Pancreas (tissue), 10 donors: ENCODE measurements at regions not wholly inside any gene's neighbourhood (a gene's known extent, or its start where the extent isn't known, plus 50 kb on each side); places are given as distances from the start of the nearest gene placed in this dataset.

Source experiments
- ATAC-seq, 4 donors: fragments of 200-7000 bp; cut with Tn5 transposase; one replicate each; pipeline versions ENCODE4 v1.8.0 to v1.9.1; 2020; ENCODE audit warnings: mild to moderate bottlenecking in 4 of 4, moderate library complexity in 4 of 4
- DNase-seq, 6 donors: peaks; one replicate each; pipeline ENCODE4 v3.0.0-alpha.2; 2020
- FAIRE-seq: peaks from 2 replicates; lab custom pipeline; 2012; peaks lifted over from hg19 to GRCh38; lab: Jason Lieb, UNC
- H3K27ac ChIP-seq, 4 donors: fragments of 200-600 bp; sonication (generic); 1 replicate in 3 of 4; 2 replicates in 1 of 4; pipeline versions ENCODE4 v1.5.0 to v1.8.0; 2020
- H3K27me3 ChIP-seq, 4 donors: fragments of 200-600 bp; one replicate each; pipeline ENCODE4 v1.8.0; 2021
- H3K36me3 ChIP-seq, 3 donors: fragments of 200-600 bp; sonication (generic) in 1 of 3; one replicate each; pipeline versions ENCODE4 v1.5.0 to v1.8.0; 2020 to 2021
- H3K4me1 ChIP-seq, 3 donors: fragments of 200-600 bp; one replicate each; pipeline ENCODE4 v1.8.0; 2021
- H3K4me3 ChIP-seq, 4 donors: fragments of 200-600 bp; sonication (generic) in 2 of 4; one replicate each; pipeline versions ENCODE4 v1.5.0 to v1.8.0; 2020 to 2021
- H3K9me3 ChIP-seq, 4 donors: fragments of 200-600 bp; one replicate each; pipeline ENCODE4 v1.8.0; 2021
- WGBS, 2 donors: extraction: QIAGEN DNeasy Blood & Tissue Kit; methylation state at CpG; one replicate each; pipeline ENCODE4 v1.1.7; 2013; 5-methylcytosine and 5-hydroxymethylcytosine counted together
- intact Hi-C, 3 donors: fragments of 100-400 bp; cut with DNase I; formaldehyde crosslinking; loops; one replicate each; pipeline versions ENCODE4 v1.11.1 to v1.14.2; 2022
- TF ChIP-seq, protein P1 (sequence below), 4 donors: fragments of 200-600 bp; sonication (generic) in 3 of 4; IDR thresholded peaks; one replicate each; pipeline versions ENCODE4 v1.5.0 to v1.8.0; 2021; ENCODE audit warnings: antibody characterized with exemption in 4 of 4
- donor health status: healthy with polysubstance abuse.
- donor health status: DM: no; HTN: no; CAD: no; lungs with moderate emphysema.
- donor health status: DM: no; HTN: no; CAD: no.
- donor health status: control.
- donor health status: control.
- donor health status: Bipolar disorder and iron deficiency.
- donor health status: DM: yes; HTN: yes; CAD: no.
- donor health status: DM: no; HTN: no; CAD: no.
- donor health status: DM: no; HTN: no; CAD: no.
- donor health status: DM: yes; HTN: yes; CAD: no.

- H3K27ac ChIP-seq, result no peak overlapping the region
- FAIRE-seq (no peak), ATAC-seq (no peak), DNase-seq (peak in 2 of 6 donors; percentile 26 to 51)
- H3K4me3 ChIP-seq, result no peak overlapping the region
- no peaks in the 10 kb centered on the region for H3K9me3 ChIP-seq
- no peaks in the 10 kb centered on the region for H3K36me3 ChIP-seq
- intact Hi-C loops, result no loop called here
- 55 to 56% methylated on average over 36 of the region's 36 CpGs for WGBS, 2 donors
- H3K4me1 ChIP-seq, result no peaks in the 10 kb centered on the region
- TF ChIP-seq, protein P1, sequence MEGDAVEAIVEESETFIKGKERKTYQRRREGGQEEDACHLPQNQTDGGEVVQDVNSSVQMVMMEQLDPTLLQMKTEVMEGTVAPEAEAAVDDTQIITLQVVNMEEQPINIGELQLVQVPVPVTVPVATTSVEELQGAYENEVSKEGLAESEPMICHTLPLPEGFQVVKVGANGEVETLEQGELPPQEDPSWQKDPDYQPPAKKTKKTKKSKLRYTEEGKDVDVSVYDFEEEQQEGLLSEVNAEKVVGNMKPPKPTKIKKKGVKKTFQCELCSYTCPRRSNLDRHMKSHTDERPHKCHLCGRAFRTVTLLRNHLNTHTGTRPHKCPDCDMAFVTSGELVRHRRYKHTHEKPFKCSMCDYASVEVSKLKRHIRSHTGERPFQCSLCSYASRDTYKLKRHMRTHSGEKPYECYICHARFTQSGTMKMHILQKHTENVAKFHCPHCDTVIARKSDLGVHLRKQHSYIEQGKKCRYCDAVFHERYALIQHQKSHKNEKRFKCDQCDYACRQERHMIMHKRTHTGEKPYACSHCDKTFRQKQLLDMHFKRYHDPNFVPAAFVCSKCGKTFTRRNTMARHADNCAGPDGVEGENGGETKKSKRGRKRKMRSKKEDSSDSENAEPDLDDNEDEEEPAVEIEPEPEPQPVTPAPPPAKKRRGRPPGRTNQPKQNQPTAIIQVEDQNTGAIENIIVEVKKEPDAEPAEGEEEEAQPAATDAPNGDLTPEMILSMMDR (IDR thresholded peaks at IDR 0.05), result no peak
- no peaks in the 10 kb centered on the region for H3K27me3 ChIP-seq
Measured at GRCh38 chr4:1533501-1534064, 127.3 kb upstream of the NKX1-1 start.

DNA sequence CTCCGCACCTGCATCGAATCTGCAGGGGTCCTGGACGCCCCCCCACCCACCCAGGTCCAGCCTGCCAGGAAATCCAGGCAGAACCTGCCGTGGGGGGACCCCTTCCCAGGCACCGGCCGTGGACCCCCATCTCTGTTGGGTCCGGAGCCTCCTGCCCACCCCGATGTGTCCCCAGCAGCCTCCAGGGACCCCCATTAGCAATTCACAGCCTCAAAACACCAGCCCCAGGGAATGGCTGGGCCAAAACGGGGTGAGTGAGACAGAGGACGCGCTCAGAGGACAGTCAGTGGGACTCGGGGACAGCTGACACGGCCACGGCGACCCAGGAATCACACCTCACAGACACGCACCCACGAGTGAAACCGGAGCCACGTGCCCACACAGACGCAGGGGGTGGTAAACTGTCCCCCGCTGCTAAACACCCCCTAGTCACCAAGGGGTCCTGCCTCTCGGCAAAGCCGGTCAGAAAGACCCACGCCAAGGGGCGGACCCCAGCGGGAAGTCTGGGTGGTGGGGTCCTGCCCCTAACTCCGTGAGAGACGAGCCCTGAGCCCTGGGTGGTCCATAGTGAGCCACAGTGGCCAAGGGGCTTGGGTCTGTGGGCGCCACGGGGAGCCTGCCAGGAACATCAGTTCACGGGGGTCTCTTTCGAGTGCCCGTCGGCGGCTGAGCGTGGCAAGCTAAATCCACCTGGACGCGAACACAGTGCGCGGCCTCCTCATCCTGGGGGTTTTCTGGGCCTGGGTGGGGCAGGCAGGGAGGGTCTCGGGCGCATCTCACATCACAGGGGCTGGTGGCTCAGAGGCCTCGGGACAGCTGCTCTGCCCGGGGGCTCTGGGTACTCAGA lies 126.5 kb upstream of the NKX1-1 start:
- no peak overlapping the region for H3K27ac ChIP-seq
- FAIRE-seq (no peak), DNase-seq (peak in 3 of 6 donors; percentile 13 to 58 (median 36)), ATAC-seq (no peak)
- no peak overlapping the region for H3K4me3 ChIP-seq
- WGBS, 2 donors, result 74 to 84% methylated on average over 43 to 44 of the region's 44 CpGs
- TF ChIP-seq, protein P1 (IDR thresholded peaks at IDR 0.05), result no peak
- no peaks in the 10 kb centered on the region for H3K4me1 ChIP-seq
- intact Hi-C loops, result no loop called here
- H3K27me3 ChIP-seq, result no peaks in the 10 kb centered on the region
- no peaks in the 10 kb centered on the region for H3K9me3 ChIP-seq
- H3K36me3 ChIP-seq, result no peaks in the 10 kb centered on the region

- DNase-seq, result peak in 3 of 6 donors; percentile 11 to 53 (median 43)
Measured at GRCh38 chr4:1531683-1532548, 125.7 kb upstream of the NKX1-1 start.

GRCh38 chr4:1530356-1530755 lies 124.1 kb upstream of the NKX1-1 start:
- WGBS, 2 donors, result 64 to 75% methylated on average over 13 of the region's 13 CpGs
- peak in 2 of 6 donors; percentile 26 to 40 for DNase-seq

More at GRCh38 chr4:1531683-1532548, 125.7 kb upstream of the NKX1-1 start:
- FAIRE-seq (no peak), ATAC-seq (no peak)
- WGBS, 2 donors, result 66 to 81% methylated on average over 20 to 22 of the region's 22 CpGs
- no peaks in the 10 kb centered on the region for H3K36me3 ChIP-seq
- TF ChIP-seq, protein P1 (IDR thresholded peaks at IDR 0.05), result no peak
- no peaks in the 10 kb centered on the region for H3K27me3 ChIP-seq
- intact Hi-C loops, result no loop called here
- no peak overlapping the region for H3K27ac ChIP-seq
- H3K4me3 ChIP-seq, result no peak overlapping the region
- H3K9me3 ChIP-seq, result no peaks in the 10 kb centered on the region
- no peaks in the 10 kb centered on the region for H3K4me1 ChIP-seq

More at GRCh38 chr4:1530356-1530755, 124.1 kb upstream of the NKX1-1 start:
- Histone ChIP-seq H3K4me1 (no peaks in the 10 kb centered on the region), H3K4me3 (no peak overlapping the region), H3K36me3 (no peaks in the 10 kb centered on the region), H3K27ac (no peak overlapping the region), H3K9me3 (no peaks in the 10 kb centered on the region), H3K27me3 (no peaks in the 10 kb centered on the region)
- ATAC-seq (no peak), FAIRE-seq (no peak)
- TF ChIP-seq, protein P1 (IDR thresholded peaks at IDR 0.05), result no peak
- intact Hi-C loops, result no loop called here
